NCI-H345 treated with DMSO at 0.1 percent for 48 hours (cell line): ENCODE measurements at regions not wholly inside any gene's neighbourhood (a gene's known extent, or its start where the extent isn't known, plus 50 kb on each side); places are given as distances from the start of the nearest gene placed in this dataset.

Experiments used
- DNase-seq: peaks from one replicate; lab custom pipeline; 2025; ENCODE audit not compliant: unreplicated experiment; lab: John Stamatoyannopoulos, UW

DNA sequence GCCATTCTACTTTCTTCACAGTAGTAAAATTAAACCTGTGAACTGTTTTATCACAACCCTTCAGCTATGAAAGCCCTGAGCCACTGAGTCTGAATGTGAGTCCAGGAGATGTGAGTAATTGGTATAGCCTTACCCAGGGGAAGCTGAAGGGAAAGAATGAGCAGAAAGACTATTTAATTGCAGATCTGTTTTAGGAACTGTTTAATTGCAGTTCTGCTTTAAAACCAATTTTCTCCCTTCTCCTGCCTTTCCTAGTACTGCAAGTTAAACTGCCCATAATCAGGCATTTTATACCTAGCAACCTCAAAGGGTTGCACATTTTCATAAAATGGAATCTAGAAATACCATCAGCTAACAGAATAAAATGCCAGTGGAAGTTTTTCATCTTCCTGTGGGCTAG, 476.7 kb downstream of the OCA2 start:
- DNase-seq: no peak

DNA sequence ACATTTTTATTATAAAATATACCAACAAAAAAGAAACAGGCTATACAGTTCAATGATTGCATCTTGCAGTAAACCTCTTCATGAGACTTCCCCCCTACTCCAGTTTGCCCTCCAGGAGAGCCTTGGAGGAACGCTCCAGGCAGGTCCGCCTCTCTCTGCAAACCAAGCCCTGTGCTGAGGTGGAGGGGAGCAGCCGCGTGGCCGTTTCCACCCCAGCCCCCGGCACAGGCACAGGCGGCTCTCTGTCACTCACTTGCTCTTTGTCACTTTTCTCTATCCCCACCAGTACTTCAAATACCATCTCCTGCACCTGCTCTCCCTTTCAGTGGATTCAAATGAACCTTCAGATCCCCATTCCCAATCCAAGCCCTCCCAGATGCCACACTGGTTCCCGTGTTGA, 479.9 kb downstream of the OCA2 start:
- DNase-seq: no peak

DNA sequence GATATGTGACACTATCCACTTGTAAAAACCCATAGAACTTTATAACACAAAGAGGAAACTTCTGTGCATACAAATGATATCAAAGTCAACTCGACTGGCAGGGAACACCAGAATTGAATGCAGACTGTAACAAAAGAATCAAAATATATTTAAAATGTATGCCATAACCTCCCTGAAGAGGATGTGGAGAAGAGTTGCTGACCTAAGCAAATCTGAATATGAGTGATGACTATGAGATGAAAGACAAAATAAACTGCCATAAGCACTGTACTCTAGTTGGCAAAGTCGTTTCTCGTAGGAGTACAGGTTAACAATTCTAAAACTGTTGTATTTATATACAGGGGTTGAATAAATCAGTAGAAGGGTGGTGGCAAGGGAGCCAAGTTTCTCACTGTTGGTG, 482.1 kb downstream of the OCA2 start:
- DNase-seq: no peak

DNA sequence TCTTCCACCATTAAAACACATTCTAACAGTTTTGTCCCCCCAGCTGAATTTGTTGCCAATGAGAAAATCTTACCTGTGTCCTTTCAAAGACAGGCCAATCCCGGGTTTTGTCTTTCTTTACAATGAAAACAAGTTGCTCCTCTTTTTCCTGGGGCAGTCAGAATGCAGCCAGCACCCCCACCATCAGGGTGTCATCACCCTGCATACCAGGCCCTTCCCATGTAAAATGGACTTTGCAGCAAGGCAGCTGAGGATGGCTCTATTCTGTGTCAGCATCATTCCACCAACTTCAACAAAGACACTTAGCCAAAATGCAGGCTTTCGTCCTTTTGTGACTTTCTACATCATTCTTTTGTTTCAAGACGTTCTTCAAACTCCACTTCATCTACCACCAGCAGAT, 490.9 kb downstream of the OCA2 start:
- DNase-seq: no peak

DNA sequence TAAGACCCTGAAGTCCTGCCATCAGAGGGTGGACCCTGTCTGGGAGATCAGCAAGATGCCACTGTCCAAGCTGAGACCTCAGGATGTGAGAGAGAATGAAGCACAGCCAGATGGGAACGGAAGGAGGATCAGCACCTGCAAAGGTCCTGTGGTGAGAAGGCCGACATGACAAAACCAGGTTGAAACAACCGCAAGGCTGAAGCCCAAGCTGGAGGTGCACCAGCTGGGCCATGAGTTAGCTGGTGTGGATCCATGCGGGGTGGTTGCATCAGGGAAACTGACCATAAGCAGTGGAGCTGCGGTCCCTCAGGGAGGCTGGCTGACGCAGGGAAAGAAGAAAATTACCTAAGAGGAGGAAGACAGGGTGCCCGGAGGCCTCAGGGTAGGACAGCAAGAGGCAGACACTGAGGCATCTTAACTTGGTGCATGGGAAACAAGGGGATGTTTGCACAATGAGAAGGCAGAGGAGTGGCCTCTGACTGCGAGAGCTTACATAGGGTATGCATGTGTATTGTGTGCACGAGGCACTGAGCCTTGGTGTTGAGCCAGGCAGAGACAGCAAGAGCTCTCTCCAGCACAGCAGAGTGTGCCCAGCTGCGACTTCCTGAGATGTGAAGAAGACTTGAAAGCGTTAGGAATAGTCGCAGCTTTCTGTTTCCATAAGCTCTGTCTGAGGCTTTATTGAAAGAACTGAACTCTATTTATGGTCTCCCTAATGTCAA, 497.7 kb downstream of the OCA2 start:
- peak; percentile 73 for DNase-seq

DNA sequence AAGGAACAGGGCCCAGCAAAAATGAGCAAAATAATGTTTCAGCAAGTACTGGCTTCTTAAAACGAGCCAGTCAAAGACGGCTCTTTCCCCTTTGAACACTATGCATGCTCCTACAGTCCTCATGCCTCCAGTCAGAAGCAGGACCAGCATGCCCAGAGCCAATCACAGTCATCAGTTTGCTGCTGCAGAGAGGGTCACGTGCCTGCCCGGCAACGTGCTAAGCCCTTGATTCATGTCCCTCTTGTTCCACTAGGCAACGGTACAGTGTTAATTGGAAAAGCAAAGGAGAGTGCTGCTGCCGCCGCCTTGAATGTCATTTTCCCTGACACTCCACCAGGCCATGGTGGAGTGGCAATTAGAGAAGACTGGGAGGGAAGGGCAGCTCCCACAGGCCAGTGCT, 500.1 kb downstream of the OCA2 start:
- no peak for DNase-seq

DNA sequence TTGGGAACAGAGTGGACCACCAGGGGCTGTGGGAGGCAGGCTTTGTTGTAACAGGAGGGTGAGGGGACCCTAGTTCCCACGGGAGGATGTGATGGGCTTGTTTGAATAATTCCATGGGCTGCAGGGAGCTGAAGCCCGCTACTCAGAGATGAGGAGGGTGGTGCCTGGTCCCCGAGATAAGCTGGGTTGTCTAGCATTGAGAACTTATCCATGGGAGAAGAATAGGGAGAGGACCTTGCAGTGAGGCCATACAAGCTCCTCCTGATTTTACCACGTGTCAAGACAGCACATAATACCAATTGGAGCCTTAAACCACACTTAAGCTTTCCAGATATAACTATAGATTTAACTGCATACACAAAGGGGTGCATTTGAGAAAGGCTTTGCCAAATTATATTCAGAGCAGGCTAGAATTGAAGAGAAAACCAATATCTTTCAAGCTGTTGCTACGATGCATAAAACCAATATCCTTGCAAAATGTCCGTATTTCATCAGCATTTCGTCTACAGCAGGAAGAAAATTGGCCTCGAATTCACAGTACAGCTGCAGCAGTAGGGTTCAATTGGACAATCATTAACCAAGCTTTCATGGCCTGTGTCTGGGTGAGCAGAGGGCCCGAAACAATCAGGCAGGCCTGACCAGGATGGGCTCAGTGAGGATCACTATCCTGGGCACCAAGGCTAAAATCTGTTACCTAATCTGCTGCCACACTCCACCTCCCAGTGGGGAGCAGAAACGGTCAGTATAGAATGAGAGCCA, 500.7 kb downstream of the OCA2 start:
- DNase-seq: no peak

DNA sequence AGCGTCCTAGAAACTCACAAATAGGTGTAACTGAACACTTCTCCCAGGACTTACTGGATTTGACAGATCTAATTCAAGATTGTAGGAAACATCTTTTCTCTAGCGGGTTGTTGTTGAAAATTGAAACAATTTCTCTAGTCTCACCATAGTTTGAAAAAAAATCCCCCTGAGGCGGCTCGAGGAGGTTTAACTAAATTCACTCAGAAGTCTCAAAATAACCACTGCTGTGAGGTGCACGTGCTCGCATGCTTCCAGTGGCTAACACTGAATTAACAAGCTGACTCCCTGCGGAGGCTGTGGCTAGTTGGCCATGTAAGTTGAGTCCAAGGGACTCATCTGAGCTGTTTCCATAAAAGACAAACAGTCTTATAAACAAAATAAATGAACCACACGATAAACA, 503.9 kb downstream of the OCA2 start:
- no peak for DNase-seq

DNA sequence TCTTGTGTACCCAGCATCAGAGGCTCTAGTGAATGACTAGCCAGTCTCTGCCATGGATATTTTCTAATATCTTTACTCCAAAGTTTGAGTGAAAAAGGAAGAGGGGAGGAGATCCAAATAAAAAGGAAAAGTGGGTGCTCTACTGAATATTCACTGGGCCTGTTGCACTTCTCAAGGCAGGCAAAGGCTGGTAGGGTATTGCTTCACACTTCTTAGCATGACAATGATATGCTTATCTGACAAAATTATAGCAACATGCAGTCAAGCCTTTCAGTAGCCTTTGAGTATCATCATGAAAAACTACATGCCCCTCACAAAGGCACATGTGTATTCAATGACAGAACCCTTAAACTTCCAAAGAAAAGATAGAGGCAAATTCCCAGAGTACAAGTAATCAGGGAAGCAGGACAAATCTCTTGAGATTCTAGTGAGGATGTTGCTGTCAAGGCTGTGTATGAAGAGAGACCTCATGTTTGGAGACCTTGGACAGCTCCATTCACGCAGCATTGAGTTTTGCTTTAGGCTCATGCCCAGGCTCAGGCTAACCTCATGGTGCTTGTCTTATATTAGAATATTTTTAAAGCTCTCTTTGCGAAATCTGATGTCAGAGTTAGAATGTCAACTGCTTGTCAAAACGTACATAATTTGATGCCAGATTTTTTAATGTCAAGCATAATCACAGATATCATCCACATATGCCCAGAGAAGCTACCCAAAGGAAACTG, 506.9 kb downstream of the OCA2 start:
- no peak for DNase-seq
